Dendritic cell treated with granulocyte-macrophage colony-stimulating factor and Interleukin-4, amounts not matched to agents 40 ng/mL and 50 ng/mL, for 4 days (primary cell): ENCODE measurements at regions not wholly inside any gene's neighbourhood (a gene's known extent, or its start where the extent isn't known, plus 50 kb on each side); places are given as distances from the start of the nearest gene placed in this dataset.

ENCODE experiments used
- H3K27ac Mint-ChIP-seq: one replicate; pipeline ENCODE4 v1.8.0; 2022; ENCODE audit warnings: mild to moderate bottlenecking, mixed read lengths
- H3K27me3 Mint-ChIP-seq: one replicate; pipeline ENCODE4 v1.8.0; 2022; ENCODE audit warnings: mild to moderate bottlenecking, mixed read lengths
- H3K36me3 Mint-ChIP-seq: one replicate; pipeline ENCODE4 v1.8.0; 2022; ENCODE audit warnings: low read depth, mixed read lengths
- H3K4me1 Mint-ChIP-seq: one replicate; pipeline ENCODE4 v1.8.0; 2022; ENCODE audit warnings: low read depth, mixed read lengths
- H3K4me3 Mint-ChIP-seq: one replicate; pipeline ENCODE4 v1.8.0; 2022; ENCODE audit warnings: mild to moderate bottlenecking, moderate library complexity, mixed read lengths
- H3K9me3 Mint-ChIP-seq: one replicate; pipeline ENCODE4 v1.8.0; 2022; ENCODE audit warnings: mixed read lengths
- intact Hi-C: fragments of 100-400 bp; cut with micrococcal nuclease; formaldehyde crosslinking; loops from one replicate; pipeline ENCODE4 v1.15.0; 2022

DNA sequence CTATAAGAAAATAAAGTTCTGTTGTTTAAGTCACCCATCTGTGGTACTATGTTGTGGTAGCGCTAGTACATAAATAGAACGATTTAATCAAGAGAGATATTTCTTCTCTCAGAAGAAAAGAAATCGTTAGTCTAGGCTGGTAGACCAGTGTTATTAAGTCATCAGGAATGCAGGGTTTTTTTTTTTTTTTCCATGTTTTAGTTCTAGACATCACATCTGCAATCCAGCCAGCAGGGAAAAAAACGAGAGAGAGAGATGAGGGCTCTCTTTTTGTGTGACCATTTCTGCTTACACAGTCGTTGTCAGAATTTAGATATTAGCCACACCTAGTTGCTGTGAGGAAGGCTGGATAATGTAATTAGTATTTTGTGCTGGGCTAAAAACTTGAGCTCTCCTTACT is 417.4 kb downstream of the TMA16 start:
- no peaks in the 10 kb centered on the region for H3K9me3 Mint-ChIP-seq
- H3K36me3 Mint-ChIP-seq, result no peaks in the 10 kb centered on the region
- no peak overlapping the region for H3K27ac Mint-ChIP-seq
- no peaks in the 10 kb centered on the region for H3K27me3 Mint-ChIP-seq
- H3K4me3 Mint-ChIP-seq, result no peak overlapping the region
- H3K4me1 Mint-ChIP-seq, result no peaks in the 10 kb centered on the region
- intact Hi-C loops, result no loop called here

DNA sequence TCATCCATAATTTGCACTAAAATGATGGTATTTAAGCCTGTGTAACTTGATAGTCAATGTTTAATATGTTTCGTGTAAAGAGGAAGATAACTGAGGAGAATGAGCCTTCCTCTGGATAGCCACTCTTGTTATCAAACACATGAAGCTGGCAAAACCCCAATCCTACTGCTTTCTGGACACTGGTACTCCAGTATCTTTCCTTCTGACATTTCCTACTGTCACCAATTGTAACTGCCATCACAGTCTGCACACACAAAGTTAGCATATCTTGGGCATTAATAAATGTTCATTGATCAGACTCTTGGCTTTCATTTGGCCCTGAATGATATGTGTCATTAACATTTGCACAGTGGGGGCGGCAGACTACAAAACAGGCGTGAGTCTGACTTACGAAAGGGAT is 419.1 kb downstream of the TMA16 start:
- Mint-ChIP-seq H3K4me3 (no peak overlapping the region), H3K27ac (no peak overlapping the region), H3K4me1 (no peaks in the 10 kb centered on the region), H3K9me3 (no peaks in the 10 kb centered on the region), H3K36me3 (no peaks in the 10 kb centered on the region), H3K27me3 (no peaks in the 10 kb centered on the region)
- intact Hi-C loops, result no loop called here

DNA sequence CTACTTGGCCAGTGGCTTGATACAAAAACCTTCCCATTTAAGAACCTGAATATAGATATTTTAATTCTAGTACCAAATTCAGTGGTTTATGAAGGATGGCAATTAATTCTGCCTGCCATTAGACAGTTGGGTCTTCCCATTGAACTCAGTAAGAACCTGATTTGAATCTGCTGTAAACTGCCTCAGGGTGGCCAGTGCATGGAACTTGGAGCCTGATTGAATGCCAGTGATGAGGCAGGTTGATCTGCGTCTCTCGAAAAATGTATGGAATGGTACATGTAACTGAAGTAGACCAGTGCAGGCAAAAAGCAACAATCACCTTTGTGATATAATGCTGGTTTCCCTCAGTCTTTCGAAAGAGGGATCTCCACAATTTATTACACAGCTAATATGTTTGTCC is 421.4 kb downstream of the TMA16 start:
- Mint-ChIP-seq H3K27ac (no peak overlapping the region), H3K36me3 (no peaks in the 10 kb centered on the region), H3K27me3 (no peaks in the 10 kb centered on the region), H3K9me3 (no peaks in the 10 kb centered on the region), H3K4me1 (no peaks in the 10 kb centered on the region), H3K4me3 (no peak overlapping the region)
- intact Hi-C loops, result no loop called here

DNA sequence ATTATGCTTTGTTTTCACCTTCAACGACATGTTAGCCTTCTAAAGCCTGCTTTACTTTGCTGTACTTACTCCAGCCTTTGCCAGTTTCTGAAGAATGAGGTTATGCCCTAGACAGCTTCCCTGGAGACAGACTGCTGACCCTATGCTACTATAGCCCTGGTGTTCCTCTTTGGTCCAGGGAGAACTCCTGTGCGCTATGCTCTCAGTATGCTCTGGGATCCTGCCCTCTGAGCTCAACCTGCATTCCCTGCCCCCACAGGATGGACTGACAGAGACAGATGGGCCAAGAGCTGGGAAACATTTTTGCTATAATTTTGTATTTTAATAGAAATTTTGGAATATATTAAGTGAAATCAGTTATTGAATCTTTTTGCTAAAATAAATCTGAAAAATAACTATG is 425.9 kb downstream of the TMA16 start:
- no peaks in the 10 kb centered on the region for H3K4me1 Mint-ChIP-seq
- H3K36me3 Mint-ChIP-seq, result no peaks in the 10 kb centered on the region
- H3K4me3 Mint-ChIP-seq, result no peak overlapping the region
- no peaks in the 10 kb centered on the region for H3K9me3 Mint-ChIP-seq
- H3K27ac Mint-ChIP-seq, result no peak overlapping the region
- H3K27me3 Mint-ChIP-seq, result no peaks in the 10 kb centered on the region
- intact Hi-C loops, result no loop called here

DNA sequence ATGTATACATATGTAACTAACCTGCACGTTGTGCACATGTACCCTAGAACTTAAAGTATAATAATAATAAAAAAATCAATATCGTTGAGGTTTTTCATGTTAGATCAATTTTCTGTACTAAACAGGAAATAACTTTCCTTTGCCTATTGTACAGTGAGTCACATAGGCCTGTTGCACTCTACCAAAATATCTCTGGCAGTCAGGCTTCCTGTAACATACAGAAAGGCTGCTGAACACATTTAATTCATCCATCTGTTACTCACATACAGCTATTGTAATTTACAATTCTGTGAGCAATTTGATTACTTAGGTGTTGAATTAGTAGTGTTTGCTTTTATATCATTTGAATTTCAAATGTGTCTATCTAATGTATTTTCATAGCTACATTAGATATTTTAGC is 427.8 kb downstream of the TMA16 start:
- Mint-ChIP-seq H3K4me3 (no peak overlapping the region), H3K27me3 (no peaks in the 10 kb centered on the region), H3K4me1 (no peaks in the 10 kb centered on the region), H3K27ac (no peak overlapping the region), H3K36me3 (no peaks in the 10 kb centered on the region), H3K9me3 (no peaks in the 10 kb centered on the region)
- intact Hi-C loops, result no loop called here

DNA sequence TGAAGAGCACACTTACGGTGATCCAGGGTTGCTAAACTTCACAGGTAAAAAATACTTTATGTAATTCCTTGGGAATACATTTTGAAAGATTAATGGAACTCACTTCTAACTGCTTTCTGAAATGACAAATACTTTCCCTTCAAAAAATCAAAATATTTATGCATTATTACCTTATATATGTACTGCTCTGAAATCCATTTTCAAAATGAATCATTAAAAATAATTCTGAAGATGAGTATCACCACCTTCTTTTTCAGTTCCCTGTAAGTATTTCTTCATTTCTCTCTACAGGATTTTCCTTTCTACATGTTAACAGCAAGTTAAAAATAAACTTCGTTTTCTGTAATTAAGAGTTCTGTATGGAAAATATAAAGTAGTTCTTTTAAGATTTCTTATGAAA is 428.6 kb downstream of the TMA16 start:
- H3K27ac Mint-ChIP-seq, result no peak overlapping the region
- H3K27me3 Mint-ChIP-seq, result no peaks in the 10 kb centered on the region
- H3K36me3 Mint-ChIP-seq, result no peaks in the 10 kb centered on the region
- H3K4me1 Mint-ChIP-seq, result no peaks in the 10 kb centered on the region
- no peak overlapping the region for H3K4me3 Mint-ChIP-seq
- H3K9me3 Mint-ChIP-seq, result no peaks in the 10 kb centered on the region
- intact Hi-C loops, result no loop called here

DNA sequence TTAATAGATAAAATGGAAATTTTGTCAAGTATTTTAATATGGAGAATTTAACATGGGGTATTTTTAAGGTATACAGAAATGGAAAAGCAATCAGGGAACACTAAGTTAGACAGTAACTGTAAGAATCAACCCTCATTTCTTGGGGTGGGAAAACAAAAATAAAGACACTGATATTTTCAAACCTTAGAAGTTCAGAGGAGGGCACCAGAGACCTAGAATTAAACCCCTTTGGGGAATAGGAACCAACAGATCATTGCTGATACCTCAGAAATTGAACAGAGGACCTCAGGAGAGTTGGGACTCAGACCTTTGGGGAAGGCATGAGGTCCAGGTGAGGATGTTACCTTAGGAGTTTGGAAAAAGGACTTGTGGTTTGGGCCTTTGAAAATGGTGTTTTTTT is 435.6 kb downstream of the TMA16 start:
- Mint-ChIP-seq H3K4me3 (no peak overlapping the region), H3K27ac (no peak overlapping the region), H3K36me3 (no peaks in the 10 kb centered on the region), H3K4me1 (no peaks in the 10 kb centered on the region), H3K27me3 (no peaks in the 10 kb centered on the region), H3K9me3 (no peaks in the 10 kb centered on the region)
- intact Hi-C loops, result no loop called here

DNA sequence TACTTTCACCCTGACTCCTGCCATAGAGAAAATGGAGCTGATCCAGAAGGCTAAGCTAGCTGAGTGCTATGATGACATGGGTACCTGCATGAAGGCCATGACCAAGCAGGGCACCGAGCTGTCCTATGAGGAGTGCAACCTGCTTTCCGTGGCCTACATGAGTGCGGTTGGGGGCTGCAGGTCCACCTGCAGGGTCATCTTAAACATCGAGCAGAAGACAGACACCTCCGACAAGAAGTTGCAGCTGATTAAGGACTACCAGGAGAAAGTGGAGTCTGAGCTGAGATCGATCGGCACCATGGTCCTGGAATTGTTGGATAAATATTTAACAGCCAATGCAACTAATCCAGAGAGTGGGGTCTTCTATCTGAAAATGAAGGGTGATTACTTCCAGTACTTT is 438.0 kb downstream of the TMA16 start:
- no peaks in the 10 kb centered on the region for H3K36me3 Mint-ChIP-seq
- H3K4me1 Mint-ChIP-seq, result no peaks in the 10 kb centered on the region
- no peak overlapping the region for H3K27ac Mint-ChIP-seq
- H3K27me3 Mint-ChIP-seq, result no peaks in the 10 kb centered on the region
- intact Hi-C loops, result no loop called here
- H3K9me3 Mint-ChIP-seq, result no peaks in the 10 kb centered on the region
- H3K4me3 Mint-ChIP-seq, result no peak overlapping the region

DNA sequence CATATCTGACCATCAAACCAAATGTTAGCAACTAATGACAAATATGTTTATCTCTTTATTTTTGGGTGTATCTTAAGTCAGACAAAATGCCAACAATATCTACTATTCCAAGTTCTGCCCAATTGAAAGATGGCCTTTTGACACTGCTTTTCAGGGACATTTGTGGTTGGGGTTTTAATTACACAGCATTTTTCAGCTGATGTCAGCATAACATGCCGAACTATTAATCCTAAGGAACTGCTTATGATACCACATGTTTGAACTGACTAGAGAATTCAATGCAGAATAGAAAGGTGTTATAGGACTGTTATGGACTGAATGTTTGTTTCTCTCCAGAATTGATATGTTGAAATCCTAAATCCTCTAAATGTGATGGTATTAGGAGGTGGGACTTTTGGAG is 445.1 kb downstream of the TMA16 start:
- Mint-ChIP-seq H3K9me3 (no peaks in the 10 kb centered on the region), H3K4me3 (no peak overlapping the region), H3K27me3 (no peaks in the 10 kb centered on the region), H3K27ac (no peak overlapping the region), H3K36me3 (no peaks in the 10 kb centered on the region), H3K4me1 (no peaks in the 10 kb centered on the region)
- intact Hi-C loops, result no loop called here

DNA sequence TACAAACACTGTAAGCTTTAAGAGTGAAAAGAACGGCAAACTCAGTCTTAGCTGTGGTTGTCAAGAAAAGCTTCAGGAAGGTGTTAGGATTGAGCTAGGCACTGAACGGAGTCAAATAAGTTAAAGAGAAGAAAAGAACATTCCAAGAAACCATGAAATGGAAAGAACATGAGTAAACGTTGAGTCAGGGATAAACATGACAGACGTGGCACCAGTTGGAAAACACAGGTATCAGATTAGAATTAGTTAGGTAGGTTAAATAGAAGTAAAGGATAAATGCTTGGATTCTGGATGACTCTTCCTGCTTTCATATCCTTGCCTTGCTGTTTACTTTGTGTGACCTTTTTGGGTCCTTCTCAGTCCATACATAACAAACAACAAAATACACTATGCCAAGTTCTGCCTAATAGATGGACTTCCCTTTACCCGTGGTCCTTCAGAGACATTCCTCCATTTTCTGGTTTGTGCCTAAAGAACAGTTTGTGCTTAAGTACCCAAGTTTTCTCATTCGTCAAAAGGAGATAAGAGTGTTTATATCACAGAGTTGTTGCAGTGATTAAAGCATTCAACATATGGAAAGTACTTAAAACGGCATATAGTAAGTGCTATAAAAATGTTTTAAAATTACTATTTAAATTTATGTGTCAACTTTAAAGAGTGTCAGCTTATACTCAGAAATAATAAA is 446.9 kb downstream of the TMA16 start:
- H3K9me3 Mint-ChIP-seq, result no peaks in the 10 kb centered on the region
- no peaks in the 10 kb centered on the region for H3K36me3 Mint-ChIP-seq
- intact Hi-C loops, result no loop called here
- H3K27ac Mint-ChIP-seq, result no peak overlapping the region
- no peaks in the 10 kb centered on the region for H3K27me3 Mint-ChIP-seq
- H3K4me3 Mint-ChIP-seq, result no peak overlapping the region
- no peaks in the 10 kb centered on the region for H3K4me1 Mint-ChIP-seq

DNA sequence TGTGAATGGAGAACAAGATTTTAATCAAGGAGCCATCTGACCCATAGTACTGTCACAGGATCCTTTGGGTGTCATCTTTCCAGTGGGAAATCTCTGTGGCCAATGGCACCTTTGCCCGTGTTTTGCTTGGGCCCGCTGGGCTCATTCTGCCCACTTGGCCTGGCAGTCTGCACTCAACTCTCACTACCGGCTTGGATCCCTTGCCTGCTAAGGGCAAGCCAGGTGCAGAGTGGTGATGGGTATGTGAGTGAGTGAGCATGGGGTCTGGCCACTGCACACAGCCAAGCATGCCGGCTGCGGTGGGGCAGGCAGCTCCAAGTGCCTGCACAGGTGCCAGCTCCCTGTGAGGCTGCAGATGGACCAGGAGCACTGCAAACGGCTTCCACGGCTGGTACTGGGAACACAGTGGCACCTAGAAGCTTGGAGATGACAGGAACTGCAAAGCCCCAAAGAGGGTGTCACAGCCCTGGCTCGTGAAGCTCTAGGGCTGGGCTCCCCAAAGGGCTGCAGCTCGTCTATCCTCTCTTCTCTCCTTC is 454.5 kb downstream of the TMA16 start:
- no peaks in the 10 kb centered on the region for H3K27me3 Mint-ChIP-seq
- no peak overlapping the region for H3K4me3 Mint-ChIP-seq
- intact Hi-C loops, result no loop called here
- H3K36me3 Mint-ChIP-seq, result no peaks in the 10 kb centered on the region
- H3K27ac Mint-ChIP-seq, result no peak overlapping the region
- H3K4me1 Mint-ChIP-seq, result no peaks in the 10 kb centered on the region
- H3K9me3 Mint-ChIP-seq, result no peaks in the 10 kb centered on the region

DNA sequence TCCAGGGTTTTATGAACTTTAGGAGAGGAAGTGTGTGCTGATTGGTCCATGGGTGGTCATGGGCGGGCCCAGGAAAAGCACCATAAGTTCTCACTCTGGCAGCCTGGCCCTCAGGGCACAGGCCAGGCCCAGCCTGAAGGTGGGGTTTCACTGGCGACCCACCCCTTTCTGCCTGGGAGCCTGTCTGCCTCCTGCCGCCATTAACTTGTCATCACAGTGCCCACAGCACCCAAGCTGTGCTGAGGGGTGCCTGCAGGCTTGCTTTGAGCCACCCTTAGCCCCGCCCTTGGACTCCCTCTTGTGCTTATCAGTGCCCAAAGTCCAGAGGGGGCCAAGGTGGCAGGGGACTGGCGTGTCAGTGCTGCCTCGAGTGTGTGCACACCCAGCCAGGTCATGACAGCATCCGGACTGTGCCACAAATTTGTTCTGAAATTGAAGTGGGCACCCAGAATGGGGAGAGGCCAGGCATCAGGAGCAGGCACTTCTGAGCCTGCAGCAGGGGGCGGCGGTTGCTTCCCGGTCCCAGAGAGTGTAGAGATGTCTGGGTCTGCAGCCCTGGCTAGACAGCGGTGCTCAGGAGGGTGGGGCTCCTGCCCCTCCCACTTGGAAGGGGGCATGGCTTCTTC is 455.6 kb downstream of the TMA16 start:
- H3K9me3 Mint-ChIP-seq, result no peaks in the 10 kb centered on the region
- no peak overlapping the region for H3K4me3 Mint-ChIP-seq
- intact Hi-C loops, result no loop called here
- H3K4me1 Mint-ChIP-seq, result no peaks in the 10 kb centered on the region
- no peaks in the 10 kb centered on the region for H3K36me3 Mint-ChIP-seq
- no peak overlapping the region for H3K27ac Mint-ChIP-seq
- H3K27me3 Mint-ChIP-seq, result no peaks in the 10 kb centered on the region

DNA sequence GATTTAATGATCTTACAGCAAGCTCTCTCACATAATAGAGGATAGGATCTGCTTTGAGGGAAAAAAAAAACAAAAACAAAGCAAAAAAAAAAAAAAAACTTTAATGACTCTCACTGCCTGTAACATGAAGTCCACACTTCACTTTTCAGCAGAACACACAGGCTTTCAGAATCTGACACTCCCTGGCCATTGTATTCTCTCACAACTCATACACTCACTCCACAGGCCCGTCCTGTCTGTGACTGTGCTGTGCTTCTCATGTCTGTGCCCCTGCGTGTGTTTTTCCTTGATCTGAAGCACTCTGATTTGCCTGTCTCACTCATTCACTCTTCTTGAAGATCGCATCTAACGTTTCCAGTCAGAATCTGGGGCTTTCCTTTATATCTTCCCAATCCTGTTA is 460.8 kb downstream of the TMA16 start:
- no peaks in the 10 kb centered on the region for H3K4me1 Mint-ChIP-seq
- no peaks in the 10 kb centered on the region for H3K9me3 Mint-ChIP-seq
- no peaks in the 10 kb centered on the region for H3K36me3 Mint-ChIP-seq
- intact Hi-C loops, result no loop called here
- H3K4me3 Mint-ChIP-seq, result no peak overlapping the region
- H3K27me3 Mint-ChIP-seq, result no peaks in the 10 kb centered on the region
- no peak overlapping the region for H3K27ac Mint-ChIP-seq

DNA sequence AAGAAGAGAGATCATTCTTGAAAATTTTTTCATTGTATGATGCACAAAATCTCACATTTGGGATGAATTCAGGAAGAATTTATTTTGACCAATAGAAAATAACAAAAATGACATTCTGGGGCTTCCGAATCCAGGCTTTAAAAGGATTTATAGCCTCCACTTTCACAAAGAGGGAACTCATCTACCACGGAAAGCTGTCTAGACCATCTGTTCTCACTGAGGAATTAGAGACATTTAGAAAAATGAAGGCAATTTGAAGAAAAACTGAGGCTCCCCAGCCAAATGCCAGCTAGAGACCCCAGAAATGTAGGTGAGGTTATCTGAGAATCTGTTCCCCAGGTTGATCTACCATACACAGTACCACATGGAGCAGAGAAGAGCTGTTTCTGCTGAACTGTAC is 464.3 kb downstream of the TMA16 start:
- Mint-ChIP-seq H3K27me3 (no peaks in the 10 kb centered on the region), H3K36me3 (no peaks in the 10 kb centered on the region), H3K9me3 (no peaks in the 10 kb centered on the region), H3K27ac (no peak overlapping the region), H3K4me3 (no peak overlapping the region), H3K4me1 (no peaks in the 10 kb centered on the region)
- intact Hi-C loops, result no loop called here

DNA sequence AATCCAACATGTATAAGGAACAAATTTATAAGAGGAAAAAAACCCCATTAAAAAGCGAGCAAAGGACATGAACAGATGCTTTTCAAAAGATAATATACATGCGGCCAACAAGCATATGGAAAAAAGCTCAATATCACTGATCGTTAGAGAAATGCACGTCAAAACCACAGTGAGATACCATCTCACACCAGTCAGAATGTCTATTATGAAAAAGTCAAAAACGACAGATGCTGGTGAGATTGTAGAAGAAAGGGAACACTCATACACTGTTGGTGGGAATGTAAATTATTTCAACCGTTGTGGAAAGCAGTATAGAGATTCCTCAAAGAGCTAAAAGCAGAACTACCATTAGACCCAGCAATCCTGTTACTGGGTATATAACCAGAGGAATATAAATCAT is 465.4 kb downstream of the TMA16 start:
- no peak overlapping the region for H3K4me3 Mint-ChIP-seq

More for the DNA sequence above, 465.4 kb downstream of the TMA16 start:
- Mint-ChIP-seq H3K4me1 (no peaks in the 10 kb centered on the region), H3K27ac (no peak overlapping the region), H3K36me3 (no peaks in the 10 kb centered on the region), H3K9me3 (no peaks in the 10 kb centered on the region), H3K27me3 (no peaks in the 10 kb centered on the region)
- intact Hi-C loops, result no loop called here
